Sigmoid colon (tissue), 4 donors: ENCODE measurements at regions not wholly inside any gene's neighbourhood (a gene's known extent, or its start where the extent isn't known, plus 50 kb on each side); places are given as distances from the start of the nearest gene placed in this dataset.

Experiments used
- CTCF ChIP-seq, 4 experiments: fragments of 450-650 bp in 3 of 4; fragments of 200-600 bp in 1 of 4; IDR thresholded peaks; one replicate each; pipeline ENCODE4 v1.5.1; 2016 to 2019; ENCODE audit warnings: antibody characterized with exemption in 4 of 4, mild to moderate bottlenecking in 3 of 4, moderate library complexity in 2 of 4
- EP300 ChIP-seq, 4 donors: sonication (generic); formaldehyde crosslinking; IDR thresholded peaks; one replicate each; pipeline ENCODE4 v1.6.1; 2017; ENCODE audit warnings: antibody characterized with exemption in 4 of 4
- POLR2A ChIP-seq, 2 donors: fragments of 450-650 bp; IDR thresholded peaks; one replicate each; pipeline ENCODE4 v1.6.1; 2016; ENCODE audit warnings: antibody characterized with exemption in 2 of 2, mild to moderate bottlenecking in 2 of 2, moderate library complexity in 2 of 2
- POLR2AphosphoS5 ChIP-seq, 4 donors: sonication (generic); formaldehyde crosslinking; IDR thresholded peaks; one replicate each; pipeline ENCODE4 v1.6.1; 2017; ENCODE audit warnings: antibody characterized with exemption in 4 of 4

- TF ChIP-seq CTCF (IDR thresholded peaks at IDR 0.05), result no peak
- TF ChIP-seq POLR2AphosphoS5 (IDR thresholded peaks at IDR 0.05), result no peak
- TF ChIP-seq EP300 (IDR thresholded peaks at IDR 0.05), result no peak
- no peak for TF ChIP-seq POLR2A (IDR thresholded peaks at IDR 0.05)
Observed at GRCh38 chr21:17370263-17370662, 142.6 kb upstream of the CXADR start.
